ENCODE measurements at regions not wholly inside any gene's neighbourhood (a gene's known extent, or its start where the extent isn't known, plus 50 kb on each side); places are given as distances from the start of the nearest gene placed in this dataset.
"Not testable (repeated sequence)": the region's sequence is repeated elsewhere in the genome, so short reads cannot be mapped to it uniquely, and the experiment has no call there.

DNA sequence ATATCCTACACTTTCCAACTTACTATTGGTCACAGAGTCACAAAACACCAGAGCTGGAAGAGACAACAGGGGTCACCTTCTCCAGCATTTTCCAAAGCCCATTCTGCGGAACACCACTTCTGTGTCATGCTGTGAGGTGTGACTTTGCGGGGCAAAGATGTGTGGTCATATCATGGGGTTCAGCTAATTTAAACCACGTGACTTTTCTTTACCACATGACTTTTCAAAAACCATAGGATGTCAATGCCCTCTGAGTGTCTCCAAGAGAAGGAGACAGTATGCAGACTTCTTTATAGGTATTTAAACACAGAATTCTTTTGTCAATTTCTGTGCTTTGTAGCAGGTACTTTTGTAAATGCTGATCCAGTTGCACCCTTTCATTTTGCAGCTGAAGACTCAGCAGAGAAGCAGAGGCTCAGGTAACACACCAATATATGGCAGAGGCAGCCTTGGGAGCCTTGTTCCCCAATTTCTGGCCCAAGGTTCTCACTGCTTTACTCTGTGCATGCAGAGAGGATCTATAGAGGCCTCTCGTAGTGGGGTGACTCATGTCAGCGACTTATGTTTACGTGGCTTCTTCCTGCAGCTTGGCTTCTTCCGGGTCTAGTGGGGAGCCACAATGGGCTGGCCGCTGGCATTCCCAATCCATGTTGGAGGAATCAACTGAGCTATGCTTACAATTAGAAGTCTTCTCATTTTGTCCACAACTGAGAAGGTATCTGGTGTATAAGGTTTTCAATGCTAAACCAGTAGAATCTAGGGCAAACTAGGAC is 104.0 kb upstream of the RHOBTB1 start:
- no peak overlapping the region for H3K4me3 ChIP-seq (ENCODE audit: low read length)
- no peaks in the 10 kb centered on the region for H4K20me1 ChIP-seq (ENCODE audit: low read length)
- intact Hi-C loops (cut with micrococcal nuclease): no loop called here
- H3K4me1 ChIP-seq (ENCODE audit: insufficient read depth, low read length): no peaks in the 10 kb centered on the region; the same call in 1 of the 2 replicates
- H3K27me3 ChIP-seq (ENCODE audit: low read length): peaks cover 16% of the 10 kb centered on the region; the same call in 1 of the 2 replicates
- no peak overlapping the region for H2AFZ ChIP-seq (ENCODE audit: low read length)
- DNase-seq (peak; percentile 43), ATAC-seq (peak; percentile 43; the same call in 1 of the 2 replicates)
- H3K9me3 ChIP-seq (ENCODE audit: low read length): no peaks in the 10 kb centered on the region
- no peak overlapping the region for H3K27ac ChIP-seq (ENCODE audit: low read length)
- no peak overlapping the region for H3K4me2 ChIP-seq (ENCODE audit: low read length)
- no peaks in the 10 kb centered on the region for H3F3A ChIP-seq (ENCODE audit: low read length, unreplicated experiment)
- CTCF ChIA-PET: no interaction called here
- BruUV-seq (replicated peaks): no TSS peak
- no peaks in the 10 kb centered on the region for H3K9me2 ChIP-seq (replicated peaks; ENCODE audit: low read length)
- no peak overlapping the region for H3K9ac ChIP-seq (ENCODE audit: low read length)
- H3K79me2 ChIP-seq (ENCODE audit: low read length): no peaks in the 10 kb centered on the region
- H3K36me3 ChIP-seq (ENCODE audit: low read depth, low read length): no peaks in the 10 kb centered on the region
- POLR2A ChIA-PET (ENCODE audit: unreplicated experiment): no interaction called here
- no peak for TF ChIP-seq EZH2 (IDR thresholded peaks at IDR 0.05; ENCODE audit: low read length, unreplicated experiment)
- TF ChIP-seq, protein P1, sequence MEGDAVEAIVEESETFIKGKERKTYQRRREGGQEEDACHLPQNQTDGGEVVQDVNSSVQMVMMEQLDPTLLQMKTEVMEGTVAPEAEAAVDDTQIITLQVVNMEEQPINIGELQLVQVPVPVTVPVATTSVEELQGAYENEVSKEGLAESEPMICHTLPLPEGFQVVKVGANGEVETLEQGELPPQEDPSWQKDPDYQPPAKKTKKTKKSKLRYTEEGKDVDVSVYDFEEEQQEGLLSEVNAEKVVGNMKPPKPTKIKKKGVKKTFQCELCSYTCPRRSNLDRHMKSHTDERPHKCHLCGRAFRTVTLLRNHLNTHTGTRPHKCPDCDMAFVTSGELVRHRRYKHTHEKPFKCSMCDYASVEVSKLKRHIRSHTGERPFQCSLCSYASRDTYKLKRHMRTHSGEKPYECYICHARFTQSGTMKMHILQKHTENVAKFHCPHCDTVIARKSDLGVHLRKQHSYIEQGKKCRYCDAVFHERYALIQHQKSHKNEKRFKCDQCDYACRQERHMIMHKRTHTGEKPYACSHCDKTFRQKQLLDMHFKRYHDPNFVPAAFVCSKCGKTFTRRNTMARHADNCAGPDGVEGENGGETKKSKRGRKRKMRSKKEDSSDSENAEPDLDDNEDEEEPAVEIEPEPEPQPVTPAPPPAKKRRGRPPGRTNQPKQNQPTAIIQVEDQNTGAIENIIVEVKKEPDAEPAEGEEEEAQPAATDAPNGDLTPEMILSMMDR (conservative IDR thresholded peaks at IDR 0.05; ENCODE audit: low read depth, low read length): no peak
- no peak for TF ChIP-seq EZH2phosphoT487 (IDR thresholded peaks at IDR 0.05; ENCODE audit: borderline replicate concordance, low read length)

DNA sequence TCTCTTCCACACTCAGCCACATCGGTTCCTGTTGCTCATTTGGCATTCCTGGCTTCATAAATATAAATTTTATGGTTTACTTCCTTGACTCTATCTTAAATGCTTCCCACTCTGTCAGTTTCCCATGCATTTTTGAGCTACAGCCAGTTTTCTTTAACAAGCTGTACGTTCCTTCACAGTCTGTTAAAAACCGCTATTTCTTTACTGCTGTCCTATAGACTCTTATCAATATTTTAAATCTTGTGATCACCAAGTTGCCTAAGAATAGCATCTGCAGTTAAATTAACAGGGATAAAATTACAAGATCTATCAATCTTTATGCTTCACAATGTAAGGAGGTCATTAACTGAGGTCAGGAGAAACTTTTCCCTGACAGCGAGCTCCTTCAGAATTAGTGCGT is 103.1 kb upstream of the RHOBTB1 start:
- H3K4me3 ChIP-seq (ENCODE audit: low read length): no peak overlapping the region
- CTCF ChIA-PET: no interaction called here
- no peak overlapping the region for H2AFZ ChIP-seq (ENCODE audit: low read length)
- no peak overlapping the region for H3K4me2 ChIP-seq (ENCODE audit: low read length)
- no peaks in the 10 kb centered on the region for H3F3A ChIP-seq (ENCODE audit: low read length, unreplicated experiment)
- no peak for TF ChIP-seq EZH2phosphoT487 (IDR thresholded peaks at IDR 0.05; ENCODE audit: borderline replicate concordance, low read length)
- no peak for TF ChIP-seq EZH2 (IDR thresholded peaks at IDR 0.05; ENCODE audit: low read length, unreplicated experiment)
- TF ChIP-seq, protein P1 (conservative IDR thresholded peaks at IDR 0.05; ENCODE audit: low read depth, low read length): no peak
- intact Hi-C loops (cut with micrococcal nuclease): no loop called here
- no peaks in the 10 kb centered on the region for H3K36me3 ChIP-seq (ENCODE audit: low read depth, low read length)
- no peaks in the 10 kb centered on the region; the same call in 1 of the 2 replicates for H3K4me1 ChIP-seq (ENCODE audit: insufficient read depth, low read length)
- no peaks in the 10 kb centered on the region for H4K20me1 ChIP-seq (ENCODE audit: low read length)
- POLR2A ChIA-PET (ENCODE audit: unreplicated experiment): interaction anchor here (0.5 kb wide), 1 partner anchor 118 kb away, joined by 7 read pairs; no protein-coding TSS in a partner anchor
- no peaks in the 10 kb centered on the region for H3K9me3 ChIP-seq (ENCODE audit: low read length)
- BruUV-seq (replicated peaks): no TSS peak
- peaks cover 16% of the 10 kb centered on the region; the same call in 1 of the 2 replicates for H3K27me3 ChIP-seq (ENCODE audit: low read length)
- peak; percentile 53 for DNase-seq
- H3K27ac ChIP-seq (ENCODE audit: low read length): no peak overlapping the region
- no peaks in the 10 kb centered on the region for H3K79me2 ChIP-seq (ENCODE audit: low read length)
- ATAC-seq: peak; percentile 48
- no peak overlapping the region for H3K9ac ChIP-seq (ENCODE audit: low read length)
- H3K9me2 ChIP-seq (replicated peaks; ENCODE audit: low read length): no peaks in the 10 kb centered on the region

DNA sequence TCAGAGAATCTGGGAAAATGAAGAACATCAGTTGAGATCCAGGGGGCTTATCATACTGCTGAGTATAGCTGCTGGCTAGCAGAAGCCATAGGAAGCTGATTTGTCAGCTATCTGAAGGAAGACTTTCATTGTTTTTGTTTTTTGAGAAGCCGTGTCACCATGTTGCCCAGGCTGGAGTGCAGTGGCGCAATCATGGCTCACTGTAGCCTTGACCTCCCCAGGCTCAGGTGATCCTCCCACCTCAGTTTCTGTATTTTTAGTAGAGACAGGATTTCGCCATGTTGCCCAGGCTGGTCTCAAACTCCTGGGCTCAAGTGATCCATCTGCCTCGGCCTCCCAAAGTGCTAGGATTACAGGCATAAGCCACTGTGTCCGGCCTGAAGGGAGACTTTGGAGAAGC is 101.5 kb upstream of the RHOBTB1 start:
- BruUV-seq (replicated peaks); ATAC-seq; H3K4me3 ChIP-seq (ENCODE audit: low read length); H3K4me1 ChIP-seq (ENCODE audit: insufficient read depth, low read length); POLR2A ChIA-PET (ENCODE audit: unreplicated experiment); H3K27ac ChIP-seq (ENCODE audit: low read length); H3K9me2 ChIP-seq (replicated peaks; ENCODE audit: low read length); H3K4me2 ChIP-seq (ENCODE audit: low read length); H3K36me3 ChIP-seq (ENCODE audit: low read depth, low read length); H3K79me2 ChIP-seq (ENCODE audit: low read length); intact Hi-C loops (cut with micrococcal nuclease); H4K20me1 ChIP-seq (ENCODE audit: low read length); H3K9ac ChIP-seq (ENCODE audit: low read length); DNase-seq; H2AFZ ChIP-seq (ENCODE audit: low read length); H3K9me3 ChIP-seq (ENCODE audit: low read length); CTCF ChIA-PET; H3F3A ChIP-seq (ENCODE audit: low read length, unreplicated experiment): not testable (repeated sequence)
- peaks cover 16% of the 10 kb centered on the region; the same call in 1 of the 2 replicates for H3K27me3 ChIP-seq (ENCODE audit: low read length)
